Smooth muscle cell (in vitro differentiated cells): ENCODE measurements at regions not wholly inside any gene's neighbourhood (a gene's known extent, or its start where the extent isn't known, plus 50 kb on each side); places are given as distances from the start of the nearest gene placed in this dataset.

Experiments used
- DNase-seq: peaks from one replicate; lab custom pipeline; 2025; ENCODE audit not compliant: unreplicated experiment; lab: John Stamatoyannopoulos, UW
- H2AFZ ChIP-seq: fragments of 200-600 bp; sonication (generic); 2 replicates; pipeline ENCODE4 v1.6.0; 2016; ENCODE audit warnings: antibody characterized with exemption, low read depth, mild to moderate bottlenecking
- H3F3A ChIP-seq: fragments of 200-600 bp; sonication (generic); 2 replicates; pipeline ENCODE4 v1.6.0; 2017; ENCODE audit warnings: antibody characterized with exemption, low read depth
- H3K27ac ChIP-seq: fragments of 200-600 bp; sonication (generic); 2 replicates; pipeline ENCODE4 v1.5.1; 2016; ENCODE audit warnings: low read depth, mild to moderate bottlenecking
- H3K27me3 ChIP-seq: fragments of 200-600 bp; sonication (generic); 2 replicates; pipeline ENCODE4 v1.6.1; 2016; ENCODE audit warnings: low read depth, mild to moderate bottlenecking
- H3K36me3 ChIP-seq: fragments of 200-600 bp; sonication (generic); 2 replicates; pipeline ENCODE4 v1.5.1; 2016; ENCODE audit warnings: low read depth
- H3K4me1 ChIP-seq: fragments of 200-600 bp; sonication (generic); 2 replicates; pipeline ENCODE4 v1.5.1; 2016; ENCODE audit warnings: low read depth
- H3K4me2 ChIP-seq: fragments of 200-600 bp; sonication (generic); 2 replicates; pipeline ENCODE4 v1.6.0; 2016; ENCODE audit warnings: mild to moderate bottlenecking
- H3K4me3 ChIP-seq: fragments of 200-600 bp; sonication (generic); 2 replicates; pipeline ENCODE4 v1.5.1; 2016; ENCODE audit warnings: mild to moderate bottlenecking
- H3K79me2 ChIP-seq: fragments of 200-600 bp; sonication (generic); 2 replicates; pipeline ENCODE4 v1.6.0; 2016; ENCODE audit warnings: low read depth, mild to moderate bottlenecking
- H3K9ac ChIP-seq: fragments of 200-600 bp; sonication (generic); 2 replicates; pipeline ENCODE4 v1.6.0; 2016; ENCODE audit warnings: low read depth
- H3K9me3 ChIP-seq: fragments of 200-600 bp; sonication (generic); replicated peaks from 2 replicates; pipeline ENCODE4 v1.5.1; 2016; ENCODE audit warnings: low read depth
- H4K20me1 ChIP-seq: fragments of 200-600 bp; sonication (generic); 2 replicates; pipeline ENCODE4 v1.6.0; 2016; ENCODE audit warnings: low read depth
- CTCF ChIP-seq: fragments of 200-600 bp; sonication (generic); IDR thresholded peaks from 2 replicates; pipeline ENCODE4 v1.5.1; 2017; ENCODE audit warnings: borderline replicate concordance, mild to moderate bottlenecking, antibody characterized with exemption; ENCODE audit not compliant: insufficient read depth, poor library complexity, severe bottlenecking
- WGBS: methylation state at CpG from one replicate; pipeline ENCODE4 v1.1.7; 2016; ENCODE audit warnings: low lambda C conversion rate; 5-methylcytosine and 5-hydroxymethylcytosine counted together

- H3K27me3 ChIP-seq, result peaks cover 28% of the 10 kb centered on the region
- H3K79me2 ChIP-seq, result no peaks in the 10 kb centered on the region
- 80% methylated on average over 2 of the region's 2 CpGs for WGBS
- H3F3A ChIP-seq, result no peaks in the 10 kb centered on the region
- H3K36me3 ChIP-seq, result no peaks in the 10 kb centered on the region
- no peak overlapping the region for H2AFZ ChIP-seq
- no peaks in the 10 kb centered on the region for H4K20me1 ChIP-seq
- H3K4me2 ChIP-seq, result no peak overlapping the region
- H3K4me1 ChIP-seq, result no peaks in the 10 kb centered on the region
- no peak overlapping the region for H3K27ac ChIP-seq
- no peaks in the 10 kb centered on the region for H3K9me3 ChIP-seq
- H3K4me3 ChIP-seq, result no peak overlapping the region
- DNase-seq, result no peak
- no peak overlapping the region for H3K9ac ChIP-seq
- TF ChIP-seq CTCF, result no peak
These were observed 378.8 kb downstream of the OSTF1 start for GRCh38 chr9:75467142-75467541.

- Histone ChIP-seq H3K4me1 (no peaks in the 10 kb centered on the region), H3K9me3 (no peaks in the 10 kb centered on the region), H3K9ac (no peak overlapping the region), H3K27ac (no peak overlapping the region), H2AFZ (no peak overlapping the region), H3K4me2 (no peak overlapping the region), H3K36me3 (no peaks in the 10 kb centered on the region), H3K27me3 (peaks cover 41% of the 10 kb centered on the region), H3F3A (no peaks in the 10 kb centered on the region), H3K79me2 (no peaks in the 10 kb centered on the region), H4K20me1 (no peaks in the 10 kb centered on the region), H3K4me3 (no peak overlapping the region)
- 58% methylated on average over 3 of the region's 3 CpGs for WGBS
- TF ChIP-seq CTCF, result no peak
- DNase-seq, result no peak
These were observed 383.3 kb downstream of the OSTF1 start for GRCh38 chr9:75471549-75472114.

- H3K79me2 ChIP-seq, result no peaks in the 10 kb centered on the region
- no peak overlapping the region for H2AFZ ChIP-seq
- no peaks in the 10 kb centered on the region for H3K36me3 ChIP-seq
- peaks cover 61% of the 10 kb centered on the region for H3K27me3 ChIP-seq
- DNase-seq, result no peak
- 76% methylated on average over 2 of the region's 2 CpGs for WGBS
- H3K4me3 ChIP-seq, result no peak overlapping the region
- H3K4me1 ChIP-seq, result no peaks in the 10 kb centered on the region
- no peak overlapping the region for H3K4me2 ChIP-seq
- no peaks in the 10 kb centered on the region for H3F3A ChIP-seq
- no peak overlapping the region for H3K27ac ChIP-seq
- no peaks in the 10 kb centered on the region for H3K9me3 ChIP-seq
- H4K20me1 ChIP-seq, result no peaks in the 10 kb centered on the region
- no peak for TF ChIP-seq CTCF
- no peak overlapping the region for H3K9ac ChIP-seq
These were observed 394.3 kb downstream of the OSTF1 start for GRCh38 chr9:75482566-75482965.

GRCh38 chr9:75483636-75484035 lies 395.3 kb downstream of the OSTF1 start:
- WGBS, result 87% methylated on average over 2 of the region's 2 CpGs
- no peaks in the 10 kb centered on the region for H3K79me2 ChIP-seq
- no peak for DNase-seq

More at GRCh38 chr9:75483636-75484035, 395.3 kb downstream of the OSTF1 start:
- H4K20me1 ChIP-seq, result no peaks in the 10 kb centered on the region
- H3K4me3 ChIP-seq, result no peak overlapping the region
- H3K9me3 ChIP-seq, result no peaks in the 10 kb centered on the region
- no peaks in the 10 kb centered on the region for H3K36me3 ChIP-seq
- H3K27me3 ChIP-seq, result peaks cover 61% of the 10 kb centered on the region
- no peak for TF ChIP-seq CTCF
- no peaks in the 10 kb centered on the region for H3F3A ChIP-seq
- no peak overlapping the region for H3K4me2 ChIP-seq
- no peak overlapping the region for H3K9ac ChIP-seq
- no peak overlapping the region for H3K27ac ChIP-seq
- H2AFZ ChIP-seq, result no peak overlapping the region
- H3K4me1 ChIP-seq, result no peaks in the 10 kb centered on the region
